ENCODE measurements at regions not wholly inside any gene's neighbourhood (a gene's known extent, or its start where the extent isn't known, plus 50 kb on each side); places are given as distances from the start of the nearest gene placed in this dataset.

- Histone ChIP-seq H3K4me2 (no peak overlapping the region), H3K27ac (no peak overlapping the region), H3K4me1 (no peaks in the 10 kb centered on the region), H3K4me3 (no peak overlapping the region), H3K9me3 (no peaks in the 10 kb centered on the region)
- ChIA-PET CTCF (no interaction called here), POLR2A (no interaction called here)
- TF ChIP-seq ZNF302 (CRISPR knock-in tag; IDR thresholded peaks at IDR 0.05) (no peak), HOXA7 (CRISPR knock-in tag; IDR thresholded peaks at IDR 0.05) (no peak), NFE2L2 (conservative IDR thresholded peaks at IDR 0.05; ENCODE audit: low read length) (no peak), MAZ (IDR thresholded peaks at IDR 0.05; ENCODE audit: borderline replicate concordance, low read depth, low read length) (no peak), SMC3 (IDR thresholded peaks at IDR 0.05) (no peak), MAFK (IDR thresholded peaks at IDR 0.05; ENCODE audit: partially characterized antibody) (no peak), CTCF (IDR thresholded peaks at IDR 0.05) (no peak), HES2 (IDR thresholded peaks at IDR 0.05) (no peak), RFX5 (IDR thresholded peaks at IDR 0.05) (no peak), MYC (IDR thresholded peaks at IDR 0.05; ENCODE audit: borderline replicate concordance, low read length) (no peak), POLR2AphosphoS2 (conservative IDR thresholded peaks at IDR 0.05; ENCODE audit: low read length) (no peak), PHF8 (IDR thresholded peaks at IDR 0.05; ENCODE audit: borderline replicate concordance, low read depth) (no peak), POLR2A (IDR thresholded peaks at IDR 0.05; ENCODE audit: low read length) (no peak), NR3C1 (IDR thresholded peaks at IDR 0.05) (no peak), CHD4 (IDR thresholded peaks at IDR 0.05; ENCODE audit: borderline replicate concordance) (no peak), ZSCAN20 (CRISPR knock-in tag; IDR thresholded peaks at IDR 0.05) (no peak), HMGXB4 (CRISPR knock-in tag; IDR thresholded peaks at IDR 0.05; ENCODE audit: borderline replicate concordance) (no peak)
- TF ChIP-seq, protein P1, sequence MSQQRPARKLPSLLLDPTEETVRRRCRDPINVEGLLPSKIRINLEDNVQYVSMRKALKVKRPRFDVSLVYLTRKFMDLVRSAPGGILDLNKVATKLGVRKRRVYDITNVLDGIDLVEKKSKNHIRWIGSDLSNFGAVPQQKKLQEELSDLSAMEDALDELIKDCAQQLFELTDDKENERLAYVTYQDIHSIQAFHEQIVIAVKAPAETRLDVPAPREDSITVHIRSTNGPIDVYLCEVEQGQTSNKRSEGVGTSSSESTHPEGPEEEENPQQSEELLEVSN (IDR thresholded peaks at IDR 0.05; ENCODE audit: borderline replicate concordance, low read depth): no peak
- 5% methylated on average over 1 of the region's 1 CpG for WGBS (ENCODE audit: missing lambda C conversion rate)
- no peak for DNase-seq (ENCODE audit: low read depth in 1 of 2, low spot score in 1 of 2)
- no peak for FAIRE-seq
- ATAC-seq: no peak
Measured at GRCh38 chr11:81487109-81487508, 1246.6 kb downstream of the FAM181B start.

GRCh38 chr11:81484196-81484595, 1249.5 kb downstream of the FAM181B start:
- H3K4me3 ChIP-seq: no peak overlapping the region
- H3K4me2 ChIP-seq: no peak overlapping the region
- ChIA-PET CTCF (interaction anchor here (0.9 kb wide), 1 partner anchor 9 kb away, joined by 3 read pairs; no protein-coding TSS in a partner anchor), POLR2A (no interaction called here)
- ATAC-seq: no peak
- no peak for DNase-seq (ENCODE audit: low read depth in 1 of 2, low spot score in 1 of 2)
- FAIRE-seq: no peak
- TF ChIP-seq, protein P2, sequence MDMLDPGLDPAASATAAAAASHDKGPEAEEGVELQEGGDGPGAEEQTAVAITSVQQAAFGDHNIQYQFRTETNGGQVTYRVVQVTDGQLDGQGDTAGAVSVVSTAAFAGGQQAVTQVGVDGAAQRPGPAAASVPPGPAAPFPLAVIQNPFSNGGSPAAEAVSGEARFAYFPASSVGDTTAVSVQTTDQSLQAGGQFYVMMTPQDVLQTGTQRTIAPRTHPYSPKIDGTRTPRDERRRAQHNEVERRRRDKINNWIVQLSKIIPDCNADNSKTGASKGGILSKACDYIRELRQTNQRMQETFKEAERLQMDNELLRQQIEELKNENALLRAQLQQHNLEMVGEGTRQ (IDR thresholded peaks at IDR 0.05): no peak
- TF ChIP-seq SREBF2 (IDR thresholded peaks at IDR 0.05) (no peak), BHLHE40 (IDR thresholded peaks at IDR 0.05; ENCODE audit: low read depth, low read length) (no peak), FOSL2 (IDR thresholded peaks at IDR 0.05) (no peak), FOSL2 (CRISPR knock-in tag; IDR thresholded peaks at IDR 0.05) (no peak), HDAC2 (IDR thresholded peaks at IDR 0.05) (no peak), POLR2AphosphoS2 (conservative IDR thresholded peaks at IDR 0.05; ENCODE audit: low read length) (no peak), FOSB (CRISPR knock-in tag; IDR thresholded peaks at IDR 0.05) (no peak), ESRRA (IDR thresholded peaks at IDR 0.05; ENCODE audit: borderline replicate concordance, low read length) (no peak), ZNF302 (CRISPR knock-in tag; IDR thresholded peaks at IDR 0.05) (no peak)
- TF ChIP-seq, protein P3, sequence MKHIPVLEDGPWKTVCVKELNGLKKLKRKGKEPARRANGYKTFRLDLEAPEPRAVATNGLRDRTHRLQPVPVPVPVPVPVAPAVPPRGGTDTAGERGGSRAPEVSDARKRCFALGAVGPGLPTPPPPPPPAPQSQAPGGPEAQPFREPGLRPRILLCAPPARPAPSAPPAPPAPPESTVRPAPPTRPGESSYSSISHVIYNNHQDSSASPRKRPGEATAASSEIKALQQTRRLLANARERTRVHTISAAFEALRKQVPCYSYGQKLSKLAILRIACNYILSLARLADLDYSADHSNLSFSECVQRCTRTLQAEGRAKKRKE (CRISPR knock-in tag; IDR thresholded peaks at IDR 0.05; ENCODE audit: low read depth): no peak
- H3K9me3 ChIP-seq: no peaks in the 10 kb centered on the region
- H3K4me1 ChIP-seq: no peaks in the 10 kb centered on the region
- no peak overlapping the region for H3K27ac ChIP-seq
